ENCODE measurements at regions not wholly inside any gene's neighbourhood (a gene's known extent, or its start where the extent isn't known, plus 50 kb on each side); places are given as distances from the start of the nearest gene placed in this dataset.

DNA sequence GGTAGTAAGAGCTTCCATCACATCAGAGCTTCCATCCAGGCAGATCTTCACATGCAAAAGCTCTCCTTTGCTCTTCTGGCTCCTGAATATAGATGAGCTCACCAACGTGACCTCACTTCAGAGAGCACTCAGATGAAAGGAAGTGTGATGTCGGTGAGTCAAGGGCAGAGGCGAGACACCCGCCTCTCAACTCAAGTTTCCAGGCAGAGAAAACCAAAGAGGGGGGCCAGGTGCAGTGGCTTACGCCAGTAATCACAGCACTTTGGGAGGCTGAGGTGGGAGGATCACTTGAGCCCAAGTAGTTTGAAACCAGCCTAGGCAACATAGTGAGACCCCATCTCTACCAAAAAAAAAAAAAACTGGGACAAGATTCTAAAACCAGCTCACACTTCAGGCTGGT, 126.9 kb downstream of the DUSP6 start:
- TF ChIP-seq POLR2A (IDR thresholded peaks at IDR 0.05) (no peak), POLR2AphosphoS5 (IDR thresholded peaks at IDR 0.05) (peak in 1 of 2 donors; percentile 36)
- TF ChIP-seq, protein P1, sequence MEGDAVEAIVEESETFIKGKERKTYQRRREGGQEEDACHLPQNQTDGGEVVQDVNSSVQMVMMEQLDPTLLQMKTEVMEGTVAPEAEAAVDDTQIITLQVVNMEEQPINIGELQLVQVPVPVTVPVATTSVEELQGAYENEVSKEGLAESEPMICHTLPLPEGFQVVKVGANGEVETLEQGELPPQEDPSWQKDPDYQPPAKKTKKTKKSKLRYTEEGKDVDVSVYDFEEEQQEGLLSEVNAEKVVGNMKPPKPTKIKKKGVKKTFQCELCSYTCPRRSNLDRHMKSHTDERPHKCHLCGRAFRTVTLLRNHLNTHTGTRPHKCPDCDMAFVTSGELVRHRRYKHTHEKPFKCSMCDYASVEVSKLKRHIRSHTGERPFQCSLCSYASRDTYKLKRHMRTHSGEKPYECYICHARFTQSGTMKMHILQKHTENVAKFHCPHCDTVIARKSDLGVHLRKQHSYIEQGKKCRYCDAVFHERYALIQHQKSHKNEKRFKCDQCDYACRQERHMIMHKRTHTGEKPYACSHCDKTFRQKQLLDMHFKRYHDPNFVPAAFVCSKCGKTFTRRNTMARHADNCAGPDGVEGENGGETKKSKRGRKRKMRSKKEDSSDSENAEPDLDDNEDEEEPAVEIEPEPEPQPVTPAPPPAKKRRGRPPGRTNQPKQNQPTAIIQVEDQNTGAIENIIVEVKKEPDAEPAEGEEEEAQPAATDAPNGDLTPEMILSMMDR (IDR thresholded peaks at IDR 0.05), result no peak
